ENCODE measurements at regions not wholly inside any gene's neighbourhood (a gene's known extent, or its start where the extent isn't known, plus 50 kb on each side); places are given as distances from the start of the nearest gene placed in this dataset.

- Histone ChIP-seq H4K20me1 (replicated peaks in 1 of 2; ENCODE audit: control insufficient read depth in 1 of 2, insufficient read depth in 2 of 2, low read length in 2 of 2) (peaks cover 0 to 4% of the 10 kb centered on the region in 2 experiments), H3K14ac (ENCODE audit: insufficient read length) (no peak overlapping the region), H3K79me2 (ENCODE audit: control insufficient read depth in 1 of 2, insufficient read depth in 2 of 2, low read length in 2 of 2) (peaks cover 0 to 2% of the 10 kb centered on the region in 2 experiments; a peak in 1 of 4 replicates), H2AFZ (ENCODE audit: low read length) (no peak overlapping the region), H4K91ac (replicated peaks; ENCODE audit: insufficient read length, low read length) (no peak overlapping the region), H3K4me1 (replicated peaks in 1 of 4; ENCODE audit: control insufficient read depth in 3 of 4, insufficient read depth in 4 of 4, low read length in 3 of 4) (no peaks in the 10 kb centered on the region), H2BK20ac (ENCODE audit: low read length) (no peak overlapping the region), H3K36me3 (ENCODE audit: control insufficient read depth in 2 of 4, insufficient read depth in 4 of 4, low read length in 3 of 4) (no peaks in the 10 kb centered on the region), H3K23ac (ENCODE audit: insufficient read length) (no peak overlapping the region), H2BK5ac (ENCODE audit: low read depth, low read length) (no peak overlapping the region), H2BK15ac (ENCODE audit: low read length) (no peak overlapping the region), H3K27ac (ENCODE audit: low read depth, low read length) (no peak overlapping the region), H3K4me3 (ENCODE audit: extremely low read depth in 1 of 4, insufficient read depth in 2 of 4, low read depth in 3 of 4, low read length in 4 of 4) (no peak overlapping the region), H3K4ac (replicated peaks; ENCODE audit: insufficient read length, low read depth, low read length) (no peak overlapping the region), H3K9me3 (ENCODE audit: insufficient read depth in 2 of 2, low read depth in 1 of 2, low read length in 1 of 2) (no peaks in the 10 kb centered on the region; a peak in 1 of 4 replicates), H4K8ac (ENCODE audit: extremely low read depth, insufficient read depth, low read length) (no peak overlapping the region), H3K27me3 (replicated peaks in 1 of 4; ENCODE audit: control insufficient read depth in 3 of 4, extremely low read depth in 1 of 4, insufficient read depth in 3 of 4, low read length in 3 of 4) (no peaks in the 10 kb centered on the region), H3K56ac (replicated peaks; ENCODE audit: insufficient read length, low read depth, low read length) (no peak overlapping the region), H2AK5ac (ENCODE audit: low read depth, low read length) (no peak overlapping the region), H3K79me1 (ENCODE audit: low read depth, low read length) (no peaks in the 10 kb centered on the region), H2BK120ac (replicated peaks; ENCODE audit: low read depth, low read length) (no peak overlapping the region), H3K23me2 (ENCODE audit: low read depth, low read length) (peaks cover 6% of the 10 kb centered on the region; the same call in 1 of the 2 replicates), H3K9ac (replicated peaks in 1 of 4; ENCODE audit: extremely low read depth in 1 of 4, low read depth in 3 of 4, low read length in 3 of 4) (no peak overlapping the region), H3K4me2 (ENCODE audit: insufficient read depth in 1 of 2, low read depth in 2 of 2, low read length in 2 of 2) (no peak overlapping the region), H2BK12ac (ENCODE audit: low read depth, low read length) (no peak overlapping the region), H4K5ac (ENCODE audit: insufficient read length, low read depth, low read length) (no peak overlapping the region), H3K18ac (ENCODE audit: extremely low read depth, low read length) (no peak overlapping the region)
- FAIRE-seq (no peak), DNase-seq (ENCODE audit: low read depth in 1 of 2, low spot score in 2 of 2) (no peak)
- 91% methylated on average over 8 of the region's 8 CpGs; no CpG with 5 or more reads in 1 of the 2 experiments for WGBS, 2 experiments (ENCODE audit: extremely low coverage in 1 of 2, insufficient coverage in 1 of 2, insufficient read length in 1 of 2, insufficient replicate concordance in 2 of 2, low coverage in 1 of 2, low lambda C conversion rate in 2 of 2, missing lambda C conversion rate in 1 of 2)
- POLR2A ChIA-PET (ENCODE audit: partially characterized antibody), result no interaction called here
- TF ChIP-seq SAP30 (IDR thresholded peaks at IDR 0.05; ENCODE audit: insufficient read depth, insufficient replicate concordance, low read length) (no peak), RAD21 (IDR thresholded peaks at IDR 0.05 in 1 of 2, conservative IDR thresholded peaks at IDR 0.05 in 1 of 2; ENCODE audit: low read depth in 2 of 2, low read length in 2 of 2) (no peak)
- CTCF ChIA-PET (ENCODE audit: partially characterized antibody), result interaction anchor here (1.4 kb wide), 1 partner anchor 9 kb away, joined by 5 read pairs; no protein-coding TSS in a partner anchor
Observed at GRCh38 chr2:2648094-2648493, 317.0 kb upstream of the MYT1L start.

All from H1 (cell line).